ENCODE measurements at regions not wholly inside any gene's neighbourhood (a gene's known extent, or its start where the extent isn't known, plus 50 kb on each side); places are given as distances from the start of the nearest gene placed in this dataset.
"Not testable (repeated sequence)": the region's sequence is repeated elsewhere in the genome, so short reads cannot be mapped to it uniquely, and the experiment has no call there.

- H3K4me3 Mint-ChIP-seq, CTCF ChIA-PET, H3K9me3 Mint-ChIP-seq, H3K36me3 Mint-ChIP-seq, H3K27ac Mint-ChIP-seq, DNase-seq, H3K4me1 Mint-ChIP-seq: not testable (repeated sequence)
- H3K27me3 Mint-ChIP-seq: peaks cover 33% of the 10 kb centered on the region
Measured at GRCh38 chr11:71748965-71749620, 83.9 kb upstream of the DEFB108B start.

GRCh38 chr11:71750908-71751307 lies 82.1 kb upstream of the DEFB108B start:
- H3K9me3 Mint-ChIP-seq, H3K4me3 Mint-ChIP-seq, H3K27ac Mint-ChIP-seq, CTCF ChIA-PET, H3K4me1 Mint-ChIP-seq, H3K36me3 Mint-ChIP-seq, DNase-seq: not testable (repeated sequence)
- peaks cover 22% of the 10 kb centered on the region for H3K27me3 Mint-ChIP-seq

GRCh38 chr11:71764695-71765491 lies 68.1 kb upstream of the DEFB108B start:
- H3K36me3 Mint-ChIP-seq, H3K4me1 Mint-ChIP-seq, H3K27ac Mint-ChIP-seq, H3K9me3 Mint-ChIP-seq, DNase-seq, CTCF ChIA-PET, H3K4me3 Mint-ChIP-seq: not testable (repeated sequence)
- peaks cover 22% of the 10 kb centered on the region for H3K27me3 Mint-ChIP-seq

GRCh38 chr11:71767016-71767415 lies 66.0 kb upstream of the DEFB108B start:
- H3K27ac Mint-ChIP-seq, H3K9me3 Mint-ChIP-seq, H3K4me3 Mint-ChIP-seq, H3K4me1 Mint-ChIP-seq, H3K36me3 Mint-ChIP-seq, CTCF ChIA-PET, DNase-seq: not testable (repeated sequence)
- peaks cover 26% of the 10 kb centered on the region for H3K27me3 Mint-ChIP-seq

GRCh38 chr11:71772193-71772592 lies 60.8 kb upstream of the DEFB108B start:
- H3K4me1 Mint-ChIP-seq, DNase-seq, H3K27me3 Mint-ChIP-seq, H3K27ac Mint-ChIP-seq, H3K36me3 Mint-ChIP-seq, CTCF ChIA-PET, H3K9me3 Mint-ChIP-seq, H3K4me3 Mint-ChIP-seq: not testable (repeated sequence)

- H3K4me1 Mint-ChIP-seq: no peaks in the 10 kb centered on the region
- CTCF ChIA-PET: no interaction called here
- no peaks in the 10 kb centered on the region for H3K36me3 Mint-ChIP-seq
- H3K27me3 Mint-ChIP-seq: peaks cover 4% of the 10 kb centered on the region
- no peak for DNase-seq
- no peak overlapping the region for H3K4me3 Mint-ChIP-seq
- H3K9me3 Mint-ChIP-seq: no peaks in the 10 kb centered on the region
- no peak overlapping the region for H3K27ac Mint-ChIP-seq
Measured at GRCh38 chr11:71774603-71775222, 58.3 kb upstream of the DEFB108B start.

- H3K9me3 Mint-ChIP-seq, H3K4me1 Mint-ChIP-seq, CTCF ChIA-PET: not testable (repeated sequence)
Measured at GRCh38 chr11:71780116-71780515, 52.9 kb upstream of the DEFB108B start.

GRCh38 chr11:71780771-71781170 lies 52.2 kb upstream of the DEFB108B start:
- CTCF ChIA-PET, H3K4me1 Mint-ChIP-seq, H3K27ac Mint-ChIP-seq, H3K4me3 Mint-ChIP-seq, H3K36me3 Mint-ChIP-seq, H3K9me3 Mint-ChIP-seq, DNase-seq: not testable (repeated sequence)
- peaks cover 34% of the 10 kb centered on the region for H3K27me3 Mint-ChIP-seq

More at GRCh38 chr11:71780116-71780515, 52.9 kb upstream of the DEFB108B start:
- H3K4me3 Mint-ChIP-seq, H3K27ac Mint-ChIP-seq, DNase-seq, H3K36me3 Mint-ChIP-seq: not testable (repeated sequence)
- peaks cover 31% of the 10 kb centered on the region for H3K27me3 Mint-ChIP-seq

- H3K27me3 Mint-ChIP-seq: peaks cover 34% of the 10 kb centered on the region
- CTCF ChIA-PET, H3K36me3 Mint-ChIP-seq, H3K4me1 Mint-ChIP-seq, H3K27ac Mint-ChIP-seq, H3K9me3 Mint-ChIP-seq, H3K4me3 Mint-ChIP-seq, DNase-seq: not testable (repeated sequence)
Measured at GRCh38 chr11:71781491-71781890, 51.5 kb upstream of the DEFB108B start.

- H3K9me3 Mint-ChIP-seq, DNase-seq, H3K4me3 Mint-ChIP-seq, H3K27ac Mint-ChIP-seq, CTCF ChIA-PET, H3K36me3 Mint-ChIP-seq, H3K4me1 Mint-ChIP-seq: not testable (repeated sequence)
- H3K27me3 Mint-ChIP-seq: peaks cover 34% of the 10 kb centered on the region
Measured at GRCh38 chr11:71782229-71782861, 50.7 kb upstream of the DEFB108B start.

GRCh38 chr11:71783191-71783590 lies 49.8 kb upstream of the DEFB108B start:
- DNase-seq, H3K27ac Mint-ChIP-seq, CTCF ChIA-PET: not testable (repeated sequence)

More at GRCh38 chr11:71783191-71783590, 49.8 kb upstream of the DEFB108B start:
- not testable (repeated sequence) for H3K9me3 Mint-ChIP-seq, H3K36me3 Mint-ChIP-seq, H3K4me3 Mint-ChIP-seq
- Mint-ChIP-seq H3K4me1 (peaks cover 13% of the 10 kb centered on the region), H3K27me3 (peaks cover 34% of the 10 kb centered on the region)

Measured in activated naive CD4-positive, alpha-beta T cell treated with anti-CD3 and anti-CD28 coated beads, Interleukin-2, amount 10 ng/mL, durations not matched to agents 7 days and 5 days (primary cell).